GM21390 (cell line): ENCODE measurements at regions not wholly inside any gene's neighbourhood (a gene's known extent, or its start where the extent isn't known, plus 50 kb on each side); places are given as distances from the start of the nearest gene placed in this dataset.

Experiments
- ATAC-seq: cut with Tn5 transposase; IDR thresholded peaks from one replicate; pipeline ENCODE4 v1.9.1; 2021; ENCODE audit not compliant: unreplicated experiment

DNA sequence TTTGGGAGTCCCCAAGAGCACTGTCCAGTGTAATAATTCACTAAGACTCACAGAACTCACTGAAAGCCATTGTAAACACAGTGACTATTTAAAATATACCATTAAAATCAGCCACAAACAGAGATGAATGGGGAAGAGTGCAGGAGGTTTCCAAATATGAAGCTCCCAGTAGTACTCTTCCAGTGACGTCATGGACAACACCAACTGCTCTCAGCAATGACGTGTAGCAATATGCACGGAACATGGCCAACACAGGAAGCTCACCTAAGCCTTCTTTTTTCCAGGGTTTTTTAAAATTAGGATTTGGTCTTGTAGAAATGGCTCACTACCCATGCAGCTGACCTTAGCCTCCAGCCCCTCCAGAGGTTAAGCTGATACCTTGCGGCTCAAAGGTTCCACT is 1224.1 kb upstream of the CADM2 start:
- no peak for ATAC-seq

GRCh38 chr3:83738202-83738601 is 1220.6 kb upstream of the CADM2 start:
- ATAC-seq, result no peak

GRCh38 chr3:83740504-83740903 is 1218.3 kb upstream of the CADM2 start:
- ATAC-seq, result no peak

DNA sequence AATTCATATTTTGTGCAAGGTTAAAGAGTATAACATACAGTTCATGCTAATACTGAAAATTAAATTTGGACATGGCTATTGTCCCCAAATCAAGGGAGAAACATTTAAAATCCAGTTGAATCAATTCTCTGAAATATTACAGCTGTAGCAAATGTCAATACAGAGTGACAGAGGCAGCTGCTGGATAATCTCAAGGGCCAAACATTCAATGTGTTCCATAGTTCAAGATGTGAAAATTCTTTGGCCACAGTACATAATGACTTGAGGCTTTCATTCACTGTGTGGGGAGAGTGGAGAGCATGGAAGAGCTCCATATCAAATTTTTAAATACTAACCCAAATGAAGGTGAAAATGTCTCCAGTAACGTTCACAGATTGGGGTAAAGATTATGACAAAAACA is 1192.8 kb upstream of the CADM2 start:
- ATAC-seq, result no peak

DNA sequence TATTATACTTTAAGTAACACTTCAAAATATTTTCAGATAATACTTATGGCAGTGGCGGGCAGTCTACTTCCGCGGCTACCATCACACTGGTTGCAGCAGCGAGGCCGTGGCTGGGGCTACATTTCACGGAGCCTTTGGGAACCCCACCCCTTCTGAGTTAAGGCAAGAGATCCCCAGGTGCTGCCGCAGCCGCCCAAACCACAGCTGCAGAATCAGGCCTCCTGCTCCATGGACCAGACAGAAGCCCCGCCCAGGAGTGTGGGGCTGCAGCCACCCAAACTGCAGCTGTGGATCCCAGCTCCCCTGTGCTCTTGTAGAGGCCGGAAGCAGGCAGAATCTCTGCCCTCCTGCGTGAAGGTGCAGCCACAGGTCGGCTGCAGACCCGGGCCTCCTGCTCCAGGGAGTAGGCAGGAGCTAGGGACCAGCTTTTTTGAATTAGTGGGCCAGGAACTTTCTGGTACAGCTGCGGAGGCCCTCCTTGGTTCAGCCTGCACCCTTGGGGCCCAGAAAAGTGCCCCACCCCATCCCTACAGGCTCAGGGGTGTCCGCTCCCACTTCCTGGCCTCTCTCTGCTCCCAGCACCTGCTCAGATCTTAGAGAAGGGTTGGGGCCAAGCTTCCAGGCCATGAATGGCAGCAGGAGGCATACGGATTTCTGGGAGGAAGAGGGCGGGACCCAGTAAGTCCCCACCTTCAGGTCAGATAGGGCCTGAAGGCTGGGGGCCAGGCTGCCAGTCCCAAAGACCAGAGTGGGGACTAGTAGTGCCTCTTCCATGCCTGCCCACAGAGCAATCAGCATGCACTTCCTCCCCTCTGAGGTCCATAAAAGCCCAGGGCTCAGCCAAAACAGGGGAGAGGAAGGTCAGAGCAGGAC is 1188.8 kb upstream of the CADM2 start:
- no peak for ATAC-seq

DNA sequence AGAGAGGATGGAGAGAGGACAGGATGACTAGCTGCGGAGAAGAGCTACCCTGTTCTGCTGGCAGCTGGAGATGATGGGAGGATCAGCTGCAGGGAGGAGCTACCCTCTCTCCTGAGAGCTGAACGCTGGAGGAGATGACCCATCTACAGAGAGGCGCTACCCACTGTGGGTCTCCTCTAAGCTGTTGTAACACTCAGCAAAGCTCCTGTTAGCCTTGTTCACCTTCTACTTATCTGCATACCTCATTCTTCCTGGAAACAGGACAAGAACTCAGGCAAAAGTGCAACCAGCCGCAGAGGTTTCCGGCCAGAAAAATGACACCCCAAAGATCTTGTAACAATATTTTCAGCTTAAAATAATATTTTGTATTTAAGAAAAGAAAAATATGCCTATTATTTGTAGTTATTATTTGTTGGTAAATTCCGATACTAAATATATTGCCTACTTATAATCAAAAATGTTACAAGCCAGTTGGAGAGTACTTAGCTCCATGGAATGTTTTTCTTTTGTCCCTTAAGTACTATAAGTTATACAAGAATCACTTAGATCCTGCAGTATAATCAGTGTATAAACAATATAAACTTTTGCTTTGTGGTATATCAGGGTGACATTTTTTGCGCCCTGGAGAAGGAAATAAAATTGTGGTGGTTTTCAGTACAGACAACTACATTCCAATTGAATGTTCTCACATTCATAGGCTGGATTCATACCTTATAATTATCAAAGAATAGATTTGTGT is 1188.0 kb upstream of the CADM2 start:
- ATAC-seq, result no peak

GRCh38 chr3:83802801-83803200 is 1156.0 kb upstream of the CADM2 start:
- ATAC-seq, result no peak

DNA sequence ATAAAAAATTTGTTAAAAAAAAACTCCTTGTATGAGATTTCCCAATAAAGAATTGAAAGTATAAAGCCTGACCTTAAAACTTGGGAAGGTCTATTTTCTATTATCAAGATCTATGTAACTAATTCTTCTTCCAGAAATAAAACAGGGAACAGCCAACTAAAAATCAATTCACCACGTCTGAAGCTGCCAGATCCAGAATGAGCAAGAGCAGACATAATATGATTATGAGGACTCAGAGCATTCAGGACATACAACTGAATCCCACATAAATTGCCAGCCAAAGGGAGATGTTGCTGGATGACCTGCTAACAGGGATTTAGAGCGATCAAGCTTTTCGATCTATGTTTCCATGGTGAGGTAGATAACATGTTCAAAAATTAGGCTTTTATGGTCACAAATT is 1151.3 kb upstream of the CADM2 start:
- no peak for ATAC-seq

DNA sequence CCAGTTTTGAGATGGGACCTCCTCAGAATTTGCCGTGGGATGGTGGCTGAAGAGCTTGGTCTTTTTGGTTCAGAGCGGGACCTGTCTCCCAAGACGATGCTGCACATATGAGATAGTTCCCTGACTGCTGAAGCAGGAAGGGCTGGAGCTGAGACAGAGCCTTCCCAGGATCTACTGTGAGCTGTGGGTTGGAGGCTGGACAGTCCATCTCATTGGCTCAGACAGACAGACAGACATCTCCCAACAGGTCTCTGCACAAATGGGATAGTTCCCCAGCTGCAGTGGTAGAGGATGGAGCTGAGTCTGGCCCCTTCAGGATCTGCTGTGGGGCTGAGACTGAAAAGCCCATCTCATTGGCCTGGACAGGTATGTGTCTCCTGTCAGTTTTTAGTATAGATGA is 1145.6 kb upstream of the CADM2 start:
- no peak for ATAC-seq

GRCh38 chr3:83816653-83817052 is 1142.1 kb upstream of the CADM2 start:
- ATAC-seq, result no peak

DNA sequence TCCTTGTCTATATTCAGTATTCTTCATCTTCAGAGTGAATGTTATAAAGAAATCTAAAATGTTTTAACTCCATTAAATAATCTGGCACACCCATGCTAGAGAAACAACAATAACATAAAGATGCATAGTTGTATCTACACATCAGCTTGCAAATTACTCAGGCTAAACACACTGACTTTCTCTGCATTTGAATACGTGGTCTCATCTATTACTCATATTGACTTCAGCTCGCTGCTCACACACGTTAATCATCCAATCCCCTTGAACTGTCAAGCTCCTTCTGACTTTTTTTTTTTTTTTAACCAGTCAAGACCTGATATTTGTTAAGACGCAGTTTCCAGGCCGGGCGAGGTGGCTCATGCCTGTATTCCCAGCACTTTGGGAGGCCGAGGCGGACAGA is 1137.3 kb upstream of the CADM2 start:
- ATAC-seq, result no peak

DNA sequence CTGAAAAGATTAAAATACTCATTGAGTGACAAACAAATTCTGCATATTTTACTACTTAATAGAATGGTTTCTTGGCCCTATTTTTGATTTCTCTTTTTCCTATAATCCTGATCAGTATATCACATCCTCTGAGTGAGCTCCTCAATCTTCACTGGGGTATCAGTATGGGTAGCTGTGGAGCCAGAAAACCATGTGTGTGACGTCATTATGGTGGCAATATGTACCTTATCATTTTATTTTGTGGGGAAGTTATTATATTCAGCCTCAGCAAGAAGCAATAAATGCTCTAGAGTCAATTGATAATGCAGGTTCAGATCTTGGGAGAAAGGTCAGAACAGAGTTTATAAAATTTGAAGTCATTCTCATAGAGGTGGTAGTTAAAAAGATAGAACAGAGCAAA is 1135.7 kb upstream of the CADM2 start:
- ATAC-seq, result no peak

- no peak for ATAC-seq
Measured at GRCh38 chr3:83835040-83835439, 1123.7 kb upstream of the CADM2 start.

DNA sequence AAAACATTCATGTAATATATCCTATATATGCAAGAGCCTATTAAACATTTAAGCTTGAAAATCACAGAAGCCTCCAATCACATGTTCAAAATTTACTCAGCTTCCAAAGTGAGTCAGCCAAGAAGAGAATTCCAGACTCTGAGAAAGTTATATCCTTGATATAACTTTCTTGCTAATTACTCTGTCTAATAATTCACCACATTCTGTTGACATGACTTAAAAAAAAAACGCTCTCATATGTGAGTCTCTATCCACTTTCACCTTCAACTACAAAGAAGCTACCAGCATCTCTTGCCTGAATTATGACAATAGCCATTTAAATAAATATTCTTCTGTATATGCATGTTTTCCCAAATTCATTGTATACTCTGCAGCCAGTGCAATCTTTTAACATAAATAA is 1116.3 kb upstream of the CADM2 start:
- ATAC-seq, result no peak

DNA sequence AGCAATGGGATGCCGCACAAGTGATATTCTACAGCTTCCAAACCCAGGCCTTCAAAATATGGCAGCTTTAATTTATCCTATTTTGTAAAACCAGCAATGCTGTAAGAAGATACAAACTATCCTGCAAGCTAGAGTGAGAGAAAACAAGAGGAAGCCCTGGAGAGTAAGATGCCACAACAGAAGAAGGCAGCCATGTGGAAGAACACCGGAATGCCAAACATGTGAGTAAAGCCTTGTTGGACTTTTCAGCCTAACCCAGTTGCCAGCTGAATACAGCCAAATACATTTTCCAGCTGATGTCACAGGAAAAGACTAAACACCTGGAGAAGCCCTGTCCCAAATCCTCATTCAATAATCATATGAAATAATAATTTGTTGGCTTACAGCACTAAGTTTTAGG is 1115.1 kb upstream of the CADM2 start:
- ATAC-seq, result no peak

DNA sequence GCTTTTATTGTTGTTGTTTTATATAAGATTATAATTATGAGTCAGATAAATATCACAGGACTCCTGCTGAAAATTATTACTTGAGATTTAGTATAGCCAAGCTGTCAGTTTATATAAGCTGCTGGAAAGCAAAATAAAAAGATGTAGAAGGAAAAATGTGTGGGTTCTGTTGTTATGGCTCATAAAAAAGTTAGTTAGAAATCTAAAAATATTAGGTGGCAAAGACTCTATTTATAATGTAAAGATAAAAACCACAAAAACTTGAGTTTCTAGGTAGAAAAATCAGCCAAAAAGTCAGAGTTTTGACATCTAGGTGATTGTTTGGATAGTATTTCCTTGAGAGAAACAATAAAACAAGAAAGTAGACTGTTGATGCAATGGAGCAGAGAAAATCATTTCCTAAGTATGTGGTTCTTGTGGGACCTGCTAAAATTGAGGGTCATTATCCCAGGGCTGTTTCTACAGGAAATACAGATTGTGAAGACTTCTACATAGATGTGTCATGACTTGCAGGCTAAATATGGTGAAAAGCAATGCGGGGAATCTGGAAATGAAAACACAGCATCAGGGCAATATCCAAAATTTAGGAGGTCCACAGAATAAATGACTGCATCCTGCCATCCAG is 1109.6 kb upstream of the CADM2 start:
- no peak for ATAC-seq

DNA sequence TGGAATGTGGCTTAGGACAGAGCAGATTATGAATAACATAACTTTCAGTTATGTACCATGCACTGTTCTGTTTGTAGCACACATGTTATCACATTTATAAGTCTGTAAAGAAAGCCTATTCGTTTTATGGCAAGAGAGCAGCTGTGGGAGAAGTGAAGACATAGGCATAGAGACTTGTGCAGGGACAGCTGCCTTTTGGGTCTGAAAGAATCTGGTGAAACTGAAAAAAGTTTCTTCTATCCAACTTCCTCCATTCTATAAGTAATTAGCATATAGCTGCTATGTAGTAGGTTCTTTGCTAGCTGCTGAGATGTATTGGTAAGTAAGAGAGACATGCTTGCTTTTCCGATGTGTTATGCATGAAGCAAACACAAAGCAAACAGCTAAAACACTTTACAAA is 1095.4 kb upstream of the CADM2 start:
- ATAC-seq, result no peak

DNA sequence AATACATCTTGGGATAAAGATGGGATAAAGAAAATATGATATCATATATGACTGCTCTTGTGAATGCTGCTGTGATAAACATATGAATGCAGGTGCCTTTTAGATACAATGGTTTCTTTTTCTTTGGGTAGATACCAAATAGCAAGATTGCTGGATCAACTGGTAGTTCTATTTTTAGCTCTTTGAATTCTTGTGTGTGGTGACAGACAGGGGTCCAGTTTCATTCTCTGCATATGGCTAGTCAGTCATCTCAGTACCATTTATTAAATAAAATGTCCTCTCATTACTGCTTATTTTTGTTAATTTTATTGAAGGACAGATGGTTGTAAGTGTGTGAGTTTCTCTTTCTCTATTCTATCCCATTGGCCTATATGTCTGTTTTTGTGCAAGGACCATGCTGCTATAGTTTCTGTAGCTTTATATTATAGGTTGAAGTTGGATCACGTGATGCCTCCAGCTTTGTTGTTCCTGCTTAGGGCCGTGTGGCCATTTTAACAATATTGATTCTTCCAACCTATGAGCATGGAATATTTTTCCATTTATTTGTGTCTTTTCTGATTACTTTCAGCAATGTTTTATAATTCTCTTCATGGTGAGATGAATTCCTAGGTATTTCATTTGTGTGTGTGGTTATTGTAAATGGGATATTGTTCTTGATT is 1089.8 kb upstream of the CADM2 start:
- ATAC-seq, result no peak

GRCh38 chr3:83873550-83873949 is 1085.2 kb upstream of the CADM2 start:
- ATAC-seq, result no peak

DNA sequence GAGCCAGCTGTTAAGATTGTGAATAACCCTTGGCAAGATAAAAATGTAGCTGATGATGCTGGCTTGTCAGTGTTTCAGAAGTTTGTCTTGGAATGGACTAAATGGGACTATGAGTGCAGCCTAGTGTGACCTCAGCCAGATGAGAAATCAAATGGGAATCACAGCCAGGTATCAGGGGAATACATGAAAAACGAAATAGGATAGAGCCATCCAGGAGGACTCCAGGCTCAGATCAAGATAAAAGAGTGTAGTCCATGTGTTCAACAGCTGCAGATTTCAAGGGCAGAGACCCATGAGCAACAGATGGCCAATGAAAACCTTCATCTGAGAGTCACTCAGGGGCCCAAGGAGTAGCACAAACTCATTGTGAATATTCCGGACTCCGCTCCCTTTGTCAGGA is 1080.9 kb upstream of the CADM2 start:
- ATAC-seq, result no peak

DNA sequence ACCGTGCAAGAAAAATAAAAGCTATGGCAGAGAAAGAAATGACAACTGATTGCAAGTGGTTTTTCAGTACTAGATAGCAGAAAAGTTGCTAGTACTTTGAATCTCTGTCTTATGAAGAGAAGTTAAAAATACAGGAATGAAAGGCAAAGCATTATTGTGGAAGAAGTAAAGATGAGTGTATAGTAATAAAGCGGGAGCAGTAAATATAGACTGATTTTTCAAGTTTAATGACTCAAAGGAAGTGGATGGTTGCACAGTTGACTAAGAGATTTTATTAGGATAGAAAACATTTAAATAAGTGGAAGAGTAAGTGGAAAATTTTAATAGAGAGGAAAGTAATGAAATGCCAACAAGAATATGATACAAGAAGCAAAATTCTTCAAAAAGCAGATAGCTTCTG is 1076.1 kb upstream of the CADM2 start:
- ATAC-seq, result no peak
